H9 (cell line): ENCODE measurements at regions not wholly inside any gene's neighbourhood (a gene's known extent, or its start where the extent isn't known, plus 50 kb on each side); places are given as distances from the start of the nearest gene placed in this dataset.

ENCODE experiments used
- DNase-seq: peaks from one replicate; pipeline ENCODE4 v3.0.0-alpha.2; 2017
- H2AFZ ChIP-seq: one replicate; pipeline ENCODE4 v1.6.1; 2013; ENCODE audit warnings: mild to moderate bottlenecking, low read length, control low read depth, moderate library complexity
- H2AK5ac ChIP-seq: 2 replicates; pipeline ENCODE4 v1.6.1; 2013; ENCODE audit warnings: low read length, control low read depth, mixed read lengths; ENCODE audit not compliant: insufficient read length
- H2BK120ac ChIP-seq: one replicate; pipeline ENCODE4 v1.6.1; 2013; ENCODE audit warnings: low read depth, mild to moderate bottlenecking, low read length, control low read depth, inconsistent platforms; ENCODE audit not compliant: poor library complexity, severe bottlenecking
- H2BK12ac ChIP-seq: 2 replicates; pipeline ENCODE4 v1.6.1; 2013; ENCODE audit warnings: low read length, control low read depth, mixed read lengths, low read depth; ENCODE audit not compliant: insufficient read length
- H2BK15ac ChIP-seq: 2 replicates; pipeline ENCODE4 v1.6.1; 2013; ENCODE audit warnings: low read depth, low read length, control low read depth
- H2BK20ac ChIP-seq: one replicate; pipeline ENCODE4 v1.6.1; 2013; ENCODE audit warnings: low read depth, mild to moderate bottlenecking, low read length, control low read depth, inconsistent platforms; ENCODE audit not compliant: poor library complexity, severe bottlenecking
- H2BK5ac ChIP-seq: 2 replicates; pipeline ENCODE4 v1.6.1; 2013; ENCODE audit warnings: low read length, control low read depth, mixed read lengths; ENCODE audit not compliant: insufficient read length
- H3K14ac ChIP-seq: 2 replicates; pipeline ENCODE4 v1.6.1; 2013; ENCODE audit warnings: low read length, control low read depth; ENCODE audit not compliant: insufficient read depth
- H3K18ac ChIP-seq: 2 replicates; pipeline ENCODE4 v1.6.1; 2013; ENCODE audit warnings: low read depth, mild to moderate bottlenecking, mixed read lengths, low read length, control low read depth; ENCODE audit not compliant: insufficient read length
- H3K23ac ChIP-seq: 2 replicates; pipeline ENCODE4 v1.6.1; 2013; ENCODE audit warnings: low read length, control low read depth, mixed read lengths, low read depth; ENCODE audit not compliant: insufficient read length
- H3K23me2 ChIP-seq: 2 replicates; pipeline ENCODE4 v1.6.1; 2013; ENCODE audit warnings: low read depth, mild to moderate bottlenecking, mixed read lengths, low read length, control low read depth; ENCODE audit not compliant: insufficient read length, poor library complexity, severe bottlenecking
- H3K27ac ChIP-seq: 2 replicates; pipeline ENCODE4 v1.5.1; 2013; ENCODE audit warnings: low read length, control low read depth, mixed read lengths, low read depth; ENCODE audit not compliant: insufficient read length
- H3K27me3 ChIP-seq: 2 replicates; pipeline ENCODE4 v1.6.1; 2013; ENCODE audit warnings: low read length, control low read depth, inconsistent platforms; ENCODE audit not compliant: insufficient read depth
- H3K4ac ChIP-seq: 2 replicates; pipeline ENCODE4 v1.6.1; 2013; ENCODE audit warnings: low read depth, mild to moderate bottlenecking, control low read depth, inconsistent platforms, low read length, moderate library complexity
- H3K4me1 ChIP-seq: 2 replicates; pipeline ENCODE4 v1.6.1; 2013; ENCODE audit warnings: low read length, control low read depth, inconsistent platforms; ENCODE audit not compliant: insufficient read depth
- H3K4me2 ChIP-seq: 2 replicates; pipeline ENCODE4 v1.6.1; 2013; ENCODE audit warnings: low read length, control low read depth, mixed read lengths; ENCODE audit not compliant: insufficient read length, insufficient read depth
- H3K56ac ChIP-seq: 2 replicates; pipeline ENCODE4 v1.6.1; 2013; ENCODE audit warnings: low read depth, mild to moderate bottlenecking, mixed read lengths, low read length, control low read depth; ENCODE audit not compliant: insufficient read length
- H3K79me1 ChIP-seq: 2 replicates; pipeline ENCODE4 v1.6.1; 2013; ENCODE audit warnings: low read depth, mild to moderate bottlenecking, moderate library complexity, low read length, control low read depth, inconsistent platforms; ENCODE audit not compliant: insufficient read depth, poor library complexity, severe bottlenecking
- H3K79me2 ChIP-seq: 2 replicates; pipeline ENCODE4 v1.6.1; 2013; ENCODE audit warnings: low read length, control low read depth, inconsistent platforms; ENCODE audit not compliant: insufficient read depth
- H3K9ac ChIP-seq: 2 replicates; pipeline ENCODE4 v1.6.1; 2013; ENCODE audit warnings: low read length, control low read depth, mixed read lengths; ENCODE audit not compliant: insufficient read length; ENCODE audit errors: extremely low read depth
- H3K9me3 ChIP-seq: one replicate; pipeline ENCODE4 v1.6.1; 2013; ENCODE audit warnings: low read depth, low read length, inconsistent platforms; ENCODE audit not compliant: control insufficient read depth
- H3T11ph ChIP-seq: one replicate; pipeline ENCODE4 v1.6.1; 2013; ENCODE audit warnings: mild to moderate bottlenecking, low read length, control low read depth, inconsistent platforms
- H4K20me1 ChIP-seq: one replicate; pipeline ENCODE4 v1.6.1; 2013; ENCODE audit not compliant: control insufficient read depth, insufficient read length, insufficient read depth
- H4K5ac ChIP-seq: 2 replicates; pipeline ENCODE4 v1.6.1; 2013; ENCODE audit warnings: low read depth, mild to moderate bottlenecking, mixed read lengths, low read length, control low read depth; ENCODE audit not compliant: insufficient read length
- H4K8ac ChIP-seq: replicated peaks from 2 replicates; pipeline ENCODE4 v1.6.1; 2013; ENCODE audit warnings: low read length, control low read depth, mixed read lengths, low read depth; ENCODE audit not compliant: insufficient read length
- H4K91ac ChIP-seq: 2 replicates; pipeline ENCODE4 v1.6.1; 2013; ENCODE audit warnings: low read depth, mild to moderate bottlenecking, moderate library complexity, mixed read lengths, low read length, control low read depth; ENCODE audit not compliant: insufficient read length
- H3K27ac Mint-ChIP-seq, 3 experiments: 2 replicates in 2 of 3; 3 replicates in 1 of 3; pipeline ENCODE4 v1.8.0; 2020 to 2021; ENCODE audit warnings: mixed read lengths in 3 of 3, mild to moderate bottlenecking in 1 of 3, moderate library complexity in 1 of 3
- H3K27me3 Mint-ChIP-seq: 2 replicates; pipeline ENCODE4 v1.8.0; 2021; ENCODE audit warnings: low read depth, mild to moderate bottlenecking, moderate library complexity, mixed read lengths
- H3K36me3 Mint-ChIP-seq, 3 experiments: 2 replicates in 2 of 3; 3 replicates in 1 of 3; pipeline ENCODE4 v1.8.0; 2020 to 2021; ENCODE audit warnings: low read depth in 3 of 3, mixed read lengths in 3 of 3; ENCODE audit not compliant: insufficient read depth in 1 of 3
- H3K4me1 Mint-ChIP-seq, 2 experiments: 2 replicates each; pipeline ENCODE4 v1.8.0; 2020; ENCODE audit warnings: mixed read lengths in 2 of 2
- H3K4me3 Mint-ChIP-seq, 2 experiments: 2 replicates in 1 of 2; 3 replicates in 1 of 2; pipeline ENCODE4 v1.8.0; 2020 to 2021; ENCODE audit warnings: mild to moderate bottlenecking in 2 of 2, mixed read lengths in 2 of 2, moderate library complexity in 1 of 2
- H3K9me3 Mint-ChIP-seq, 2 experiments: 2 replicates in 1 of 2; 3 replicates in 1 of 2; pipeline ENCODE4 v1.8.0; 2020; ENCODE audit warnings: mild to moderate bottlenecking in 2 of 2, mixed read lengths in 2 of 2, moderate library complexity in 1 of 2
- CTCF ChIP-seq: fragments of 200-600 bp; sonication (generic); conservative IDR thresholded peaks from 3 replicates; pipeline ENCODE4 v1.8.0; 2021; ENCODE audit warnings: antibody characterized with exemption, mild to moderate bottlenecking

DNA sequence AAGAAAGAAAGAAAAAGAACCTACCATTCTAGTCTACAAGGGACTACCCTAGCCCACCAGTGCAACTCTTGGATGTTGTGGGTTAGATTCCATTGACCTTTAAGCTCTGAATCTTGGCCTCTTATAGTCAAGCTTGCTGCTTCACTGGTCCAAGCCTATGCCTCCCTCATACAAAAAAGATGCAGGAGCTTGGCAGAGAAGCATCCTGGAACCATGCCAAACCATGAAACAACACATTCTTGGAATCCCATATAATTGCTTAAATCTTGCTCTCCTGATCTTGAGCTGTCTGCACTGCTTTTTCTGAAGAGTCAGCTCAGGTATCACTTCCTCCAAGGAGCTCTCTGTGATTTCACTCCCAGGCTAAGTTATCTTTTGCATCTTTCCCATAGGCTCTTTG, 117.9 kb upstream of the GPR139 start:
- TF ChIP-seq CTCF: no peak
- Histone ChIP-seq H3K14ac (no peak overlapping the region), H3K27ac (no peak overlapping the region), H3K79me2 (no peaks in the 10 kb centered on the region), H2BK12ac (no peak overlapping the region), H2BK120ac (no peak overlapping the region), H3K56ac (no peak overlapping the region), H4K20me1 (no peaks in the 10 kb centered on the region), H2BK15ac (no peak overlapping the region), H2BK20ac (no peak overlapping the region), H2AFZ (no peak overlapping the region), H3K4me2 (no peak overlapping the region), H3K4ac (no peak overlapping the region), H3K27me3 (no peaks in the 10 kb centered on the region), H3T11ph (no peak overlapping the region), H4K8ac (no peak overlapping the region), H2BK5ac (no peak overlapping the region), H4K91ac (no peak overlapping the region), H4K5ac (no peak overlapping the region), H3K4me1 (no peaks in the 10 kb centered on the region), H3K23me2 (no peaks in the 10 kb centered on the region), H3K23ac (no peak overlapping the region), H3K9ac (no peak overlapping the region), H3K79me1 (no peaks in the 10 kb centered on the region), H3K9me3 (no peaks in the 10 kb centered on the region), H3K18ac (no peak overlapping the region), H2AK5ac (no peak overlapping the region)
- H3K36me3 Mint-ChIP-seq: no peaks in the 10 kb centered on the region
- H3K9me3 Mint-ChIP-seq: peaks cover 0 to 1% of the 10 kb centered on the region in 2 experiments; a peak in 1 of 5 replicates
- H3K27ac Mint-ChIP-seq: no peak overlapping the region
- peaks cover 3% of the 10 kb centered on the region; the same call in 1 of the 2 replicates for H3K27me3 Mint-ChIP-seq
- H3K4me1 Mint-ChIP-seq: no peaks in the 10 kb centered on the region
- no peak for DNase-seq
- no peak overlapping the region for H3K4me3 Mint-ChIP-seq
